K562 (cell line): ENCODE measurements at regions not wholly inside any gene's neighbourhood (a gene's known extent, or its start where the extent isn't known, plus 50 kb on each side); places are given as distances from the start of the nearest gene placed in this dataset.

Source experiments
- ATAC-seq: fragments of 200-7000 bp; cut with Tn5 transposase; 3 replicates; pipeline ENCODE4 v1.9.1; 2020; ENCODE audit warnings: moderate library complexity
- BruUV-seq: library from RNA; stranded (reverse); fragments of 400-500 nt; replicated peaks from 2 replicates; lab custom pipeline; 2021; lab: Mats Ljungman, UMichigan
- CTCF ChIA-PET: fragments of 300-600 bp; formaldehyde crosslinking; extraction: SDS; loops from one replicate; lab custom pipeline; 2021; ENCODE audit warnings: low intra/inter-chr PET ratio; lab: Yijun Ruan, JAX
- POLR2A ChIA-PET: fragments of 300-600, 350-650 bp; sonication (Branson Sonifier 250); formaldehyde crosslinking; extraction: SDS; loops from one replicate; lab custom pipeline; 2021; ENCODE audit warnings: antibody characterized with exemption, inconsistent platforms; lab: Yijun Ruan, JAX
- DNase-seq, 4 experiments: peaks; one replicate each; pipeline versions ENCODE4 v3.0.0 to v3.0.0-alpha.2; 2011 to 2018; ENCODE audit warnings: low spot score in 3 of 4, mixed read lengths in 3 of 4; ENCODE audit errors: extremely low read depth in 1 of 4
- FAIRE-seq: peaks from 2 replicates; lab custom pipeline; 2011; peaks lifted over from hg19 to GRCh38; lab: Jason Lieb, UNC
- H2AFZ ChIP-seq: 2 replicates; pipeline ENCODE4 v1.6.0; 2011; ENCODE audit warnings: low read depth, low read length, control low read depth, inconsistent platforms
- H3K27ac ChIP-seq: fragments of 200-600 bp; 3 replicates; pipeline ENCODE4 v1.8.0; 2011; ENCODE audit warnings: low read depth, mild to moderate bottlenecking, control low read depth, inconsistent platforms, low read length, moderate library complexity, mixed read lengths; ENCODE audit errors: extremely low read depth
- H3K27me3 ChIP-seq, 2 experiments: fragments of 300-600 bp in 1 of 2; 2 replicates in 1 of 2; 3 replicates in 1 of 2; pipeline versions ENCODE4 v1.6.0 to v1.8.0; 2011; ENCODE audit warnings: inconsistent platforms in 2 of 2, low read length in 2 of 2, mild to moderate bottlenecking in 1 of 2, mixed read lengths in 1 of 2, moderate library complexity in 1 of 2; ENCODE audit not compliant: control insufficient read depth in 2 of 2, insufficient read depth in 2 of 2
- H3K36me3 ChIP-seq: fragments of 300-600 bp; 3 replicates; pipeline ENCODE4 v1.8.0; 2011; ENCODE audit warnings: mild to moderate bottlenecking, low read length, inconsistent platforms; ENCODE audit not compliant: control insufficient read depth, insufficient read depth
- H3K4me1 ChIP-seq, 2 experiments: fragments of 200-600 bp in 1 of 2; replicated peaks in 1 of 2; 2 replicates in 1 of 2; 3 replicates in 1 of 2; pipeline versions ENCODE4 v1.5.1 to v1.8.0; 2011; ENCODE audit warnings: inconsistent platforms in 2 of 2, low read length in 2 of 2, mild to moderate bottlenecking in 1 of 2, mixed read lengths in 1 of 2, moderate library complexity in 1 of 2; ENCODE audit not compliant: control insufficient read depth in 2 of 2, insufficient read depth in 2 of 2
- H3K4me2 ChIP-seq: 2 replicates; pipeline ENCODE4 v1.6.1; 2011; ENCODE audit warnings: low read length, control low read depth, inconsistent platforms, mixed read lengths; ENCODE audit not compliant: insufficient read depth
- H3K4me3 ChIP-seq: fragments of 200-600 bp; sonication (generic), shearing (Covaris generic); 2 replicates; pipeline ENCODE4 v1.5.1; 2016; ENCODE audit warnings: control low read depth, inconsistent platforms
- H3K79me2 ChIP-seq: fragments of 200-600 bp; 3 replicates; pipeline ENCODE4 v1.8.0; 2011; ENCODE audit warnings: low read length, inconsistent platforms; ENCODE audit not compliant: control insufficient read depth, insufficient read depth
- H3K9ac ChIP-seq, 2 experiments: 2 replicates each; pipeline versions ENCODE4 v1.6.0 to v1.6.1; 2011; ENCODE audit warnings: low read depth in 2 of 2, low read length in 2 of 2, control low read depth in 1 of 2, inconsistent platforms in 1 of 2, mild to moderate bottlenecking in 1 of 2, mixed read lengths in 1 of 2; ENCODE audit not compliant: insufficient read depth in 1 of 2
- H3K9me1 ChIP-seq: one replicate; pipeline ENCODE4 v1.6.0; 2011; ENCODE audit warnings: inconsistent platforms, mild to moderate bottlenecking, low read length, moderate library complexity; ENCODE audit not compliant: control insufficient read depth, insufficient read depth
- H3K9me3 ChIP-seq: replicated peaks from 2 replicates; pipeline ENCODE4 v1.5.1; 2011; ENCODE audit warnings: low read depth, low read length, inconsistent platforms; ENCODE audit not compliant: control insufficient read depth, insufficient read depth
- H4K20me1 ChIP-seq: replicated peaks from 2 replicates; pipeline ENCODE4 v1.6.1; 2011; ENCODE audit warnings: low read length, inconsistent platforms, mixed read lengths; ENCODE audit not compliant: control insufficient read depth, insufficient read depth
- ARID1B ChIP-seq: fragments of 450-650 bp; IDR thresholded peaks from 2 replicates; pipeline ENCODE4 v1.6.1; 2016; ENCODE audit warnings: antibody characterized with exemption, mild to moderate bottlenecking, inconsistent platforms
- ARID3A ChIP-seq: IDR thresholded peaks from 2 replicates; pipeline ENCODE4 v1.6.1; 2012; ENCODE audit warnings: low read depth, low read length, improper control_type of control experiment, borderline replicate concordance
- CBFA2T2 ChIP-seq: fragments of 450-650 bp; conservative IDR thresholded peaks from 2 replicates; pipeline ENCODE4 v1.6.1; 2017; ENCODE audit warnings: mild to moderate bottlenecking
- HMBOX1 ChIP-seq: sonication (generic); IDR thresholded peaks from 2 replicates; pipeline ENCODE4 v1.6.1; 2016
- NFIX ChIP-seq: fragments of 250-450 bp; sonication (Bioruptor Pico); IDR thresholded peaks from 2 replicates; pipeline ENCODE4 v1.4.0; 2020; ENCODE audit warnings: low read depth, mild to moderate bottlenecking, moderate library complexity
- NKRF ChIP-seq: fragments of 450-650 bp; IDR thresholded peaks from 2 replicates; pipeline ENCODE4 v1.6.1; 2016; ENCODE audit warnings: borderline replicate concordance
- SIX5 ChIP-seq, 2 experiments: IDR thresholded peaks; 2 replicates each; pipeline ENCODE4 v1.6.1; 2011; ENCODE audit warnings: low read length in 2 of 2, borderline replicate concordance in 1 of 2, low read depth in 1 of 2, mild to moderate bottlenecking in 1 of 2, moderate library complexity in 1 of 2; ENCODE audit not compliant: insufficient read depth in 1 of 2
- TCFL5 ChIP-seq: fragments of 250-450 bp; sonication (Bioruptor Pico); conservative IDR thresholded peaks from 2 replicates; pipeline ENCODE4 v1.6.1; 2021; ENCODE audit warnings: mild to moderate bottlenecking, moderate library complexity, matching md5 sums
- ZBTB43 ChIP-seq: sonication (generic); formaldehyde crosslinking; IDR thresholded peaks from 2 replicates; pipeline ENCODE4 v1.8.0; 2023; ENCODE audit warnings: mild to moderate bottlenecking, missing genetic modification reagents
- ZNF217 ChIP-seq: sonication (generic); formaldehyde crosslinking; IDR thresholded peaks from 2 replicates; pipeline ENCODE4 v1.8.0; 2022; ENCODE audit warnings: mild to moderate bottlenecking, missing genetic modification reagents
- ZNF316 ChIP-seq: fragments of 450-650 bp; IDR thresholded peaks from 2 replicates; pipeline ENCODE4 v1.6.1; 2016
- ZNF57 ChIP-seq: fragments of 450-650 bp; formaldehyde crosslinking; IDR thresholded peaks from 2 replicates; pipeline ENCODE4 v1.4.0; 2020; ENCODE audit warnings: mild to moderate bottlenecking, moderate library complexity
- ZNF75A ChIP-seq: fragments of 450-650 bp; formaldehyde crosslinking; IDR thresholded peaks from 2 replicates; pipeline ENCODE4 v1.4.0; 2020; ENCODE audit warnings: mild to moderate bottlenecking
- WGBS: fragments of 100-300 bp; shearing (Covaris generic); methylation state at CpG from one replicate; pipeline ENCODE4 v1.1.6; 2016; ENCODE audit warnings: low coverage, mixed read lengths; ENCODE audit not compliant: insufficient coverage; ENCODE audit errors: missing lambda C conversion rate; 5-methylcytosine and 5-hydroxymethylcytosine counted together
- in situ Hi-C: fragments of 300-500 bp; cut with MboI; formaldehyde crosslinking; loops from 4 replicates; pipeline ENCODE4 v1.15.0; 2018; ENCODE audit warnings: inconsistent platforms, mixed read lengths
- intact Hi-C: fragments of 100-400 bp; cut with micrococcal nuclease; formaldehyde crosslinking; loops from 2 replicates; pipeline ENCODE4 v1.14.2; 2022

- Histone ChIP-seq H3K36me3 (no peaks in the 10 kb centered on the region), H3K9me1 (no peaks in the 10 kb centered on the region), H4K20me1 (no peaks in the 10 kb centered on the region), H3K9ac (no peak overlapping the region), H2AFZ (no peak overlapping the region), H3K27ac (no peak overlapping the region), H3K4me3 (no peak overlapping the region), H3K4me1 (no peaks in the 10 kb centered on the region), H3K9me3 (no peaks in the 10 kb centered on the region), H3K4me2 (no peak overlapping the region), H3K27me3 (no peaks in the 10 kb centered on the region; a peak in 2 of 5 replicates), H3K79me2 (no peaks in the 10 kb centered on the region)
- intact Hi-C loops (no loop called here), in situ Hi-C loops (no loop called here)
- ChIA-PET POLR2A (interaction anchor here (0.7 kb wide), 1 partner anchor 37 kb away, joined by 3 read pairs; no protein-coding TSS in a partner anchor), CTCF (no interaction called here)
- DNase-seq (no peak), FAIRE-seq (no peak), ATAC-seq (no peak)
- no TSS peak for BruUV-seq
- TF ChIP-seq ZNF57 (CRISPR knock-in tag) (no peak), TCFL5 (no peak), SIX5 (IDR thresholded peaks at IDR 0.05; ENCODE audit: borderline replicate concordance in 1 of 2, insufficient read depth in 1 of 2, low read depth in 1 of 2, low read length in 2 of 2) (no peak), ZBTB43 (CRISPR knock-in tag) (no peak), ARID1B (no peak), NFIX (CRISPR knock-in tag) (no peak), HMBOX1 (no peak), CBFA2T2 (no peak), ZNF316 (no peak), ARID3A (no peak), NKRF (no peak), ZNF75A (CRISPR knock-in tag) (no peak), ZNF217 (CRISPR knock-in tag) (no peak)
- under 1% methylated on average over 13 of the region's 13 CpGs for WGBS
Observed at GRCh38 chr20:61066526-61066925, 185.5 kb upstream of the CDH4 start.
